VCaP (cell line): ENCODE measurements at regions not wholly inside any gene's neighbourhood (a gene's known extent, or its start where the extent isn't known, plus 50 kb on each side); places are given as distances from the start of the nearest gene placed in this dataset.
A peak's percentile ranks its signal among the peaks of the same experiment; 100 is the strongest.
"Not testable (repeated sequence)": the region's sequence is repeated elsewhere in the genome, so short reads cannot be mapped to it uniquely, and the experiment has no call there.

Source experiments
- H3K27ac ChIP-seq: fragments of 450-650 bp; 2 replicates; pipeline ENCODE4 v1.5.1; 2017
- CTCF ChIP-seq: fragments of 450-650 bp; conservative IDR thresholded peaks from 2 replicates; pipeline ENCODE4 v1.5.1; 2017; ENCODE audit warnings: mild to moderate bottlenecking, moderate library complexity

- H3K27ac ChIP-seq, result not testable (repeated sequence)
Observed at GRCh38 chr16:15307184-15307583, 70.9 kb downstream of the NPIPA5 start.

GRCh38 chr16:15305889-15306288, 72.2 kb downstream of the NPIPA5 start:
- H3K27ac ChIP-seq, result not testable (repeated sequence)

GRCh38 chr16:15303667-15304324, 74.3 kb downstream of the NPIPA5 start:
- H3K27ac ChIP-seq, result not testable (repeated sequence)

- not testable (repeated sequence) for H3K27ac ChIP-seq
Observed at GRCh38 chr16:15297104-15297503, 81.0 kb downstream of the NPIPA5 start.

- H3K27ac ChIP-seq, result not testable (repeated sequence)
Observed at GRCh38 chr16:15274796-15275195, 103.3 kb downstream of the NPIPA5 start.

GRCh38 chr16:15273964-15274363, 104.1 kb downstream of the NPIPA5 start:
- not testable (repeated sequence) for H3K27ac ChIP-seq

GRCh38 chr16:15266941-15267340, 111.2 kb downstream of the NPIPA5 start:
- H3K27ac ChIP-seq, result not testable (repeated sequence)

- not testable (repeated sequence) for H3K27ac ChIP-seq
Observed at GRCh38 chr16:15262212-15262611, 115.9 kb downstream of the NPIPA5 start.

- not testable (repeated sequence) for H3K27ac ChIP-seq
Observed at GRCh38 chr16:15247971-15248370, 130.1 kb downstream of the NPIPA5 start.

- not testable (repeated sequence) for H3K27ac ChIP-seq
Observed at GRCh38 chr16:15236674-15237323, 141.3 kb downstream of the NPIPA5 start.

- H3K27ac ChIP-seq, result not testable (repeated sequence)
Observed at GRCh38 chr16:15235140-15235539, 141.1 kb upstream of the RRN3 start.

- not testable (repeated sequence) for H3K27ac ChIP-seq
Observed at GRCh38 chr16:15234702-15235101, 140.6 kb upstream of the RRN3 start.

GRCh38 chr16:15230432-15230831, 136.4 kb upstream of the RRN3 start:
- not testable (repeated sequence) for H3K27ac ChIP-seq

GRCh38 chr16:15229661-15230060, 135.6 kb upstream of the RRN3 start:
- H3K27ac ChIP-seq, result not testable (repeated sequence)

GRCh38 chr16:15224651-15225050, 130.6 kb upstream of the RRN3 start:
- H3K27ac ChIP-seq, result not testable (repeated sequence)

GRCh38 chr16:15223398-15223797, 129.3 kb upstream of the RRN3 start:
- not testable (repeated sequence) for H3K27ac ChIP-seq

GRCh38 chr16:15219679-15220615, 125.9 kb upstream of the RRN3 start:
- not testable (repeated sequence) for H3K27ac ChIP-seq

GRCh38 chr16:15218856-15219500, 124.9 kb upstream of the RRN3 start:
- H3K27ac ChIP-seq, result not testable (repeated sequence)

More at GRCh38 chr16:15219679-15220615, 125.9 kb upstream of the RRN3 start:
- TF ChIP-seq CTCF, result peak; percentile 57

GRCh38 chr16:15207202-15207981, 113.3 kb upstream of the RRN3 start:
- not testable (repeated sequence) for H3K27ac ChIP-seq

- not testable (repeated sequence) for H3K27ac ChIP-seq
Observed at GRCh38 chr16:15206439-15206838, 112.4 kb upstream of the RRN3 start.
